NCI-H1694 (cell line): ENCODE measurements at regions not wholly inside any gene's neighbourhood (a gene's known extent, or its start where the extent isn't known, plus 50 kb on each side); places are given as distances from the start of the nearest gene placed in this dataset.

Experiments used
- DNase-seq: peaks from one replicate; lab custom pipeline; 2025; lab: John Stamatoyannopoulos, UW

GRCh38 chr6:18962361-18962905, 575.3 kb downstream of the RNF144B start:
- no peak for DNase-seq

- DNase-seq: no peak
Observed at GRCh38 chr6:18963439-18963838, 576.3 kb downstream of the RNF144B start.

GRCh38 chr6:18973251-18973650, 586.1 kb downstream of the RNF144B start:
- peak; percentile 63 for DNase-seq

GRCh38 chr6:18976091-18976490, 588.9 kb downstream of the RNF144B start:
- no peak for DNase-seq

- DNase-seq: no peak
Observed at GRCh38 chr6:18976966-18977365, 589.8 kb downstream of the RNF144B start.

GRCh38 chr6:18978337-18979128, 591.4 kb downstream of the RNF144B start:
- DNase-seq: no peak

- no peak for DNase-seq
Observed at GRCh38 chr6:18985061-18985460, 597.9 kb downstream of the RNF144B start.

- DNase-seq: no peak
Observed at GRCh38 chr6:18985996-18986395, 598.8 kb downstream of the RNF144B start.

GRCh38 chr6:18988636-18989035, 601.5 kb downstream of the RNF144B start:
- DNase-seq: no peak

- peak; percentile 20 for DNase-seq
Observed at GRCh38 chr6:18990059-18990978, 603.2 kb downstream of the RNF144B start.

- DNase-seq: peak; percentile 19
Observed at GRCh38 chr6:18997375-18997826, 610.3 kb downstream of the RNF144B start.

GRCh38 chr6:19002976-19003560, 615.9 kb downstream of the RNF144B start:
- no peak for DNase-seq

- no peak for DNase-seq
Observed at GRCh38 chr6:19004176-19004575, 617.0 kb downstream of the RNF144B start.

- DNase-seq: no peak
Observed at GRCh38 chr6:19009769-19010168, 622.6 kb downstream of the RNF144B start.

GRCh38 chr6:19013026-19013705, 626.0 kb downstream of the RNF144B start:
- no peak for DNase-seq

- peak; percentile 22 for DNase-seq
Observed at GRCh38 chr6:19024737-19025136, 637.6 kb downstream of the RNF144B start.

GRCh38 chr6:19028201-19028600, 641.1 kb downstream of the RNF144B start:
- no peak for DNase-seq

- DNase-seq: no peak
Observed at GRCh38 chr6:19032591-19033295, 645.6 kb downstream of the RNF144B start.

GRCh38 chr6:19033683-19034082, 646.5 kb downstream of the RNF144B start:
- no peak for DNase-seq

- DNase-seq: no peak
Observed at GRCh38 chr6:19034986-19035385, 647.8 kb downstream of the RNF144B start.
